GM12891 (cell line): ENCODE measurements at regions not wholly inside any gene's neighbourhood (a gene's known extent, or its start where the extent isn't known, plus 50 kb on each side); places are given as distances from the start of the nearest gene placed in this dataset.

Experiments
- PAX5 ChIP-seq: IDR thresholded peaks from 2 replicates; pipeline ENCODE4 v1.6.1; 2011; ENCODE audit warnings: low read length, moderate library complexity, mild to moderate bottlenecking; ENCODE audit not compliant: insufficient read depth, severe bottlenecking
- POLR2A ChIP-seq: IDR thresholded peaks from 2 replicates; pipeline ENCODE4 v1.6.1; 2011; ENCODE audit warnings: low read depth, low read length, control low read depth
- POLR2AphosphoS5 ChIP-seq: IDR thresholded peaks from 2 replicates; pipeline ENCODE4 v1.6.1; 2011; ENCODE audit warnings: low read depth, low read length, control low read depth
- SPI1 ChIP-seq: IDR thresholded peaks from 2 replicates; pipeline ENCODE4 v1.6.1; 2011; ENCODE audit warnings: low read depth, low read length, control low read depth
- TAF1 ChIP-seq: IDR thresholded peaks from 2 replicates; pipeline ENCODE4 v1.6.1; 2011; ENCODE audit warnings: low read depth, low read length, control low read depth

DNA sequence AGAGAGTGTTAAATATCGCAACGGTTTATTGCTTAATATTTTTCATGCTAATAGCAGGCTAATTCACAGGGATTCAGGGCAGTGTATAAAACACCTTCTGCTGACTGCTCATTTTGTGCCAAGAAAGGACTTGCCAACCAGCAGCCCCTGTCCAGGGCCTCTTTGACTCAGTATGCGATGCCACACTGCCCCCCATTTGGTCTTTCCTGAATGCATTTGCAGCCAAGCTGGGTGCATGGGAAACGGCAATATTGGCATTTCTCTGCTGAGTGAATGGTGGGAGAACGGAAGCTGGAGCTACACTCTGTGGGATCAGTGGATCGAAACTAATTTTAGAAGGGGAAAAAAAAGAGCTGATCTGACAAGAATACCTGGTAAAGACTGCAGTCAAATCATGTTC is 152.9 kb upstream of the C16orf82 start:
- TF ChIP-seq POLR2A: no peak
- TF ChIP-seq POLR2AphosphoS5: no peak
- no peak for TF ChIP-seq TAF1
- TF ChIP-seq PAX5: no peak
- no peak for TF ChIP-seq SPI1
